HG03439 (cell line): ENCODE measurements at regions not wholly inside any gene's neighbourhood (a gene's known extent, or its start where the extent isn't known, plus 50 kb on each side); places are given as distances from the start of the nearest gene placed in this dataset.

Source experiments
- ATAC-seq: cut with Tn5 transposase; IDR thresholded peaks from one replicate; pipeline ENCODE4 v1.9.1; 2021; ENCODE audit warnings: mild to moderate bottlenecking, moderate library complexity; ENCODE audit not compliant: unreplicated experiment

DNA sequence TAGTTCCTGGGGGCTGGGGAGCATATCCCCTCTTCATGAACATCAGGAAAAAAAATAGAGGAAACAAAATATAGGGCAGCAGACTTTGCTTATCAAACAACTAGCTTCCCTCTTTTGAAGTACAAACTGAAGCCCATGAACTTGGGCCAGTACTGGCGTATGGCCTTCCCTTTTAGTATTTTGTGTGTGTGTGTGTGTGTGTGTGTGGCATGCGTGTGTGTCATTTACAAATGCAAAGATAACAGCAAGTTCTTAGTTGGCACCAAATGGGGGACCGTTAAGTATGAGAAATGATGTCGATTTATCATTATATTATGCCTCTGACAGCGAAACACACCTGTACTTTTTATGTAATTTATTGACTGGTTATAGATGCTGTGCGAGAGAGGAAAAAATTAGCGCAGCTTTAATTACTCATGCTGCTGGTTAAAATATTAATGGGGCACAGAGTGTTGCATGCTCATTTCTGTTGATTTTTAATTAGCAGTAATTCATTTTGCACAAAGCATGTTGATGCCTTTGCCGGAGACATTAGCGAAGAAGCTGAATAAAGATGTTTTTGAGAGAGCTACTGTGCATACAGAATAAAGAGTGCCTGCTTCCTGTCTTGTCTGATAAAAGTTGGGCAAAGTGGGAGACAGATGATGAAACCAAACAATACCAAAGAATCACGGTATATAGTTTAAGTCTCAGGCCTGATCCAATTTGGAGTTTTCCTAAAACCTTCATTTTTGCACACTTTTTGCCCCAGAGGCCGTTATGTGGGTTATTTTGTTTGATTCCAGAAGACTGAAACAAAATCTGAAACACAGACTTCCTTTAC, 297.1 kb downstream of the SATB1 start:
- ATAC-seq, result no peak

DNA sequence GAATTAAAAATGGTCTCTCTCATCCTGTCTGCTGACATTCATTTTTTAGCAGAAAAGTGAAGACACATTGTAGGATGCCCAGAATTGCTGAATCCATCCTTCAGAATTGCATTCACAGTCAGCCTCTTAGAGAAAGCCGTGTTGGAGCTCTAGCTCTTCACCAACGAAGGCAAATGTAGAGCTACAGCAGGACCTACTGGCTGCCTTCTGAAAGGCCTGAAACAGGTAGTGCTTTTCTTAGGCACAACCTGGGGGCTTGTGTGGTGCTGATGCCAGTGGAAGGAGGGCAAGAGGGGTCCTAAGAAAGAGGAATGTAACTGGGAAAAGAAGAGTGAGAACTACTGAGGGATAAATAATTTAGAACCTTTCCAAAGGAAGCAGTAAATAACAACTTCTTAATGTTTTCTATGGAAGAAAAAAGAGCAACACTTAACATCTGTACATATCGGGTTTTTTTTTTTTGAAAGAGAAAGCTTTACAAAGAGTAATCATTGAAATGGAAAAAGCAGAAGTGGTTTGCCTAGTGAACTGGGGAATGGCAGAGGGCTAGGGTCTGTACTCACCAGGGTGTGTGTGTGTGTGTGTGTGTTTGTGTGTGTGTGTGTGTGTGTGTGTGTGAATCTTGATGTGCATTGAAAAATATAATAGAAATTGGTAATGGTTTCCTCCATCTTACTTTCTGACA, 297.8 kb downstream of the SATB1 start:
- ATAC-seq, result no peak

DNA sequence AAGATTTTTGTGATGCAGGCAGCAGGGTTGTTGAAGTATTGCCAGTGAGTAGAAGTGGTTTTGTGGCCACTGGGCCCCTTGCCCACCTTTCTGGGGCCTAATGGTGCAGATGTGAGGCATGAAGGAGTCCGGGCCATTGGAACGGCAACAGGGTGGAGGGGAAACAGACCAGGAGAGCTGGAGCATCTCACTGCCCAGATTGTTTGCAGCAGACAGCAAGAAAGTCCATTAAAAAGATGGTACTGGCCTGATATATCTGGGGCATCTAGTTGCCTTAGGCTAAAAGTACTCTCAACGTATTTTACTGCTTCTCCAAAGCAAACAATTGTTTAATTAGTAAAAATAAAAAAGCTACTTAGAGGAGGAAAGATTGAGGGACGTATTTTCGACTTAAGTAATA, 298.4 kb downstream of the SATB1 start:
- no peak for ATAC-seq

DNA sequence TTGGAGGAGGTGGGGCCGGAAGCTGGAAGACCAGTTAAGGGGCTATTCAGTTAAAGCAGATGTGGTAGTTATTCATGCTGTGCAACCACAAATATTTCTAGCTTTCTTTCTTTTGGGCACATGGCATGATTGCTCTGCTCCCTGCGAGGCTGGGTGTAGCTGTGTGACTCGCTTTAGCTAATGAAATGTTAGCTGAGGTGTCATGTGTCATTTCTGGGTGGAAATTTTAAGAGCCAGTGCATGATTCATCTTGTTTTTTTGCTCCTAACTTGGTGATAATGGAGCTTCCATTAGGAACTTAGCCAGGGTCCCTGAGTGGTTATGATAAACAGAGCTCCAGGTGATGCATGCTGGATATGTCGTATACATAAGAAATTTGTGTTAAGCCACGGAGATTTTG, 300.6 kb downstream of the SATB1 start:
- ATAC-seq, result no peak

DNA sequence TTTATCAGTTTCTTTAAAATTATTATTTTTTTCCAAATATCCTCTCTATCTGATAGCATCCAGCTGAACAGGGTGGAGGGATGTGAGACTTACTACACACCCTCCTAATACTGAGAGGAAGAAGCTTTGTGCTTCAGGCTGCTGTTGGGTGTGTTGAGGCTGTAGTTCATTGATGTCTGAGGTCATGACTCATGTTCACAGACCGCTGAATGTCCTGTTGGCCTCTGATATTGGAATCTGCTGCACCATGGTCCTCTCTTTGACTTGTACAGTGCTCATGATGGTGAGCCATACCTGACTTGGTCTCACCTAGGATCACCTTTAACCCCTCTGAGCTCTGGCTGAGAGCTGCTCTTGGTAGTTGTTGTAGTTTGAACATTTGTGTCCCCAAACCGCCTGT, 302.9 kb downstream of the SATB1 start:
- no peak for ATAC-seq

DNA sequence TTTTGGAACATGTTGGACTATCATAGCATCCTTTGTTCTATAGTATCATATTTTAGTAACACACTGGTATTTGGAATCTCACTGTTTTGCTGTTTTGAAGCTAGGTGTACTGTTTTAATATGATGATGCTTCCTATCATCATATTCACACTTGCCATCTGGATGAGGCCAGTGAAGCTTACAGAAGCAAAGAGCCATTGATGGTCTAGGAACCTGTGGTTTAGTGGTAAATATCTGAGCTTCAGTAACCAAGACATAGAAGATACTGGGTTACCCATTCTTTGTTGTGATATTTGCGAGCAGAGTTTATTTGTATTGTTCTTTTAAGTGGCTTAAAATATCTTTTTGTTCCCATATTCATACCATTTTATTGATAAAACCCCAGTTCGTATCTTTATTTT, 304.1 kb downstream of the SATB1 start:
- no peak for ATAC-seq

DNA sequence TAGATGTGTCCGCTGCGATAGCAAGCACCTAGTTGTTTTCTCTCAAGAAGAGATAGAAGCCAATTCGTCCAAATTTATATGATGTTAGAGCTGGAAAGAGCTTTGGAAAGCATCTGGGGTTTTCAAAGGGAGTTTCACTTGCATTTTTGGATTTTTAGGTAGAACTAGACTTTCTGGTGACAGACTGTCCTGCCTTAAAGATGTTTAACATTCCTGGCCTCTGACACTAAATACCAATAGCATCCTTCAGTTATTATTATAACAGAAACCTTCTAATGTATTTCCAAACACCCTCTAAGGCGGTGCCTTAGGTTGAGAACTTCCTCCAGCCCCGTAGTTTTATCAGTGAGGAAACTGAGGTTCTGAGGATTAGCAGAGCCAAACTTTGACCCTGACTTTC, 305.3 kb downstream of the SATB1 start:
- ATAC-seq, result no peak

DNA sequence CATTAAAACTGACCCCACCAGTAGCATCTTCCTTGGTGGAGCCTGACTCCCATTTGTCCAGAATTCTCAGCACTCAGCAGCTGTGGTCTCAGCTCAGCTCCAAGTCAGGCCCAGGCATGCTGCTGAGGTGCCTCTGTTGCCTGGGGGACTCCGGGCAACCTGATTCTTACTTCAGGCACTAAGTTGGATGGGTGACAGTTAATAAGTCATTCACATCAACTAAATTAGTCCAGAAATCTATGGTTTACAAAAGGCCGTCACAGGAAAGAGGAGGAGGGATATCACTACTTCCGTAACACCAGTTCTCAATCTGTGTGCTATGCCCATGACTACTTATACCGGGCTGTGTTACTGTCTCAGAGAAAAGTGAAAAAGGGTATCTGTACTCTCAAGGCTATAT, 310.2 kb downstream of the SATB1 start:
- no peak for ATAC-seq

DNA sequence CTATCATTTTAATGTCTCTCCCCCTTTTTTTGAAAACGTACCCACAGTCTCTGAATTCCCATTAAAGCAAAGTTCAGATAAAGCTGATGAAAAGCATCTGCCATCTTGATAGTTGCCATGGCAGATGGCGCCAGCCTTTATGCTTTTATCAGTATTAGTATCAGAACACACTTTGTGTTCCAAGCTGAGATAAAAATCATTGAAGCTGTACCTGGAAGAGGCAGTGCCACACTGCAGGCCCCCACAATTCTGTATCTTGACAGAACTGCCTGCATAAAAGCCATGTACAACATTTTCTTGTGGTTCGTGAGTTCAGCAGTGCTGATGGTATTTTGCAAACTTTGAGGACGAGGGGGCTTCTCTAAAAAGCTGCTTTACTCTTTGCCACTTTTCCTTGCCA, 311.7 kb downstream of the SATB1 start:
- no peak for ATAC-seq

DNA sequence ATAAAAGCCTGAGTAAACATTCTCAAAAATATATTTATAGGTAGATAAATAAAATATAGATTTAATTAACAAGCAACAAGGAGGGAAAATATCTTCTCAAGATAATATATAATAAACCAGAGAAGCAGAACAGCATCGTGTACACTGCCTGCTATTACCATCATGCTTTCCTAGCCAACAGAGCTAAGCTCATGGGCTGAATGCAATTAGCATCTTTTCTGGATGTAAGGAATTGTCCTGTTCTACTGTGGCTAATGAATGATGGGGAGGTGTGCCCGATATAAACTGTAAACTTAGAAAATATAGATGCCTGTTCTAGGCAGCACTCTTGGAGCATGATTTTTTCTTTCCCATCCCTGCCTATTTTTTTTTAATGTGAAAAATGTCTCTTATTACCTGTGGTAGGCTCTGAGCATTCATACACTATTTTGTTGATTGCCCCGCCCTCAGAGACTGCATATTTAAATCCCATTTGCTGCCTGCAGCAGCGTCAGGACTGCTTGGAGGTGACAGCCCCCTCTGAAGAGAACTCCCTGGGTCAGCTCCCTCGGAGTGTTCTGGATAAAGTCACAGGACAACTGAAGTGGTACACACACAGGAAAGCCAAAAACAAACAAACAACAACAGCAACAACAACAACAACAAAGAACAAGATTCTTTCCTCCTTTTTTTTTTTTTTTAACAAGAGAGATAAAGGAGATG, 312.3 kb downstream of the SATB1 start:
- no peak for ATAC-seq

DNA sequence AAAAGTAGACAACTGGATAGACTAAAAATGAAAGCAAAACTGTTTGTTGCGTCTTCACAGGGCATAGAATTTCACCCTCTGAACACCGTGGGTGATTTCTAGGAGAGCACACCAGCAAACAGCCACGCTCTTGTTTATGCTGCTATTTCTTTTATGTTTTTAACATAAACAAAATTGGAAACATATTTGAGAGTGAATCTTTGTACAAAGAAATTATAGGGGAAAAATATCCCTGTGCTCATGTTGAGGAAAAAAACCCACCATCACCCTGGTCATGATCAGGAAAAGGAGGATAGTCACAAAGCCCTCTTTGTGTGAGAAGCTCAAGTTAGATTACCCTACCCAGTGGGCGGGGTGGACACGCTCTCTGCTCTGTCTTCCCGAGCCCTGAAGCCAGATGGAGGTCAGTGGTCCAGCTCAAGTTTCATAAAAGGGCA, 313.3 kb downstream of the SATB1 start:
- peak; percentile 85 for ATAC-seq

DNA sequence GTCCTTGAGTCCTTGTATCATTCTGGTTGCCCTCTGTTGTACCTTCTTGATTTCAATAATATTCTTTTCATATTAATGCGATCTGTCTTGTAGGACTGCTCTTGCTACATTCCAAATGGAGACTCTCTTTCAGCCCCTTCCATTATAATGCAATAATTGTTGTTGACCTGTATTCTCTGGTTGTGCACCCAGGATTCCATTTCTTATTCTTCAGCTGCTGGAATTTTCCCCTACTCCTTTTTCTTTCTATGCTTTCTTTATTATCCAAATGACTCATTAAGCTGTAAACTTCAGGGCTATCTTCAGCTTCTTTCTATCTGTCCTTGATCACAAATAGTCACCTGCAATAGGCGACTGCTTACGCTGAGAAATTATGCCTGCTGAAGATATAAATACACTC, 321.5 kb downstream of the SATB1 start:
- ATAC-seq, result no peak

DNA sequence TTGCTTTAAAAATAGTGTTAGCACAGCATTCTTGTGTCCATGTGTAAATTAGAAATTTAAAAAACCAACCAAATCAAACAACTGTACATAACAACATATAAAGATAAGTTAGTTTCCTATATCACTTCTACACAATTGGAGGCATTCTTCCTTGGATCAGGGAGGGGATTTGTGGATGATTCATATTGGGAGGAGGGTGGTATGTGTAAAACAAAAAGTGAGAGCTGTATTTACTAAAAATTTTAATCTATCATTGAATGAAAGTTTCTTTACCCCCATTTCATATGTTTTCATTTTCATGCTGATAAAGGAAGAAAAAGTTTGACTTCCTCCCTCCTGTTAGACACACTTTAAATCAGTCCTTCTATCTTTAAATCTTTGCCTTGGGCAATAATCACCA, 325.0 kb downstream of the SATB1 start:
- ATAC-seq, result no peak

DNA sequence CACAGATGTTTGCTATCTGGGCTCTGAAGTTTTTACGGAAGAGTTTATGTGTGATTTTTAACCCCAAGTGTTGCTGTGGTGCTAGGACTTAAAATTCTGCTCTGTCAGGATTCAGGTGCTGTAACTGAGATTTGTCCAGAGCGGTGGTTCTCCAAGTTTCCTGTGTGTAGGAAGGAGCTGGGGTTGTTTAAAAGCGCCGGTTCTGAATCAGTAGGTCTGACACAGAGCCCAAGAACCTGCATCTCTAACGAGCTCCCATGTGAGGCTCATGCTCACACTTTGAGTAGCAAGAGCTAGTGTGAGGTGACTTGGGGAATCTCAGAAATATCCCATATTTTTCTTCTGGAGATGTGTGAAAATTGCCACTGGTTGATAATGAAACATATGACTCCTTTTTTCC, 325.5 kb downstream of the SATB1 start:
- ATAC-seq, result no peak

DNA sequence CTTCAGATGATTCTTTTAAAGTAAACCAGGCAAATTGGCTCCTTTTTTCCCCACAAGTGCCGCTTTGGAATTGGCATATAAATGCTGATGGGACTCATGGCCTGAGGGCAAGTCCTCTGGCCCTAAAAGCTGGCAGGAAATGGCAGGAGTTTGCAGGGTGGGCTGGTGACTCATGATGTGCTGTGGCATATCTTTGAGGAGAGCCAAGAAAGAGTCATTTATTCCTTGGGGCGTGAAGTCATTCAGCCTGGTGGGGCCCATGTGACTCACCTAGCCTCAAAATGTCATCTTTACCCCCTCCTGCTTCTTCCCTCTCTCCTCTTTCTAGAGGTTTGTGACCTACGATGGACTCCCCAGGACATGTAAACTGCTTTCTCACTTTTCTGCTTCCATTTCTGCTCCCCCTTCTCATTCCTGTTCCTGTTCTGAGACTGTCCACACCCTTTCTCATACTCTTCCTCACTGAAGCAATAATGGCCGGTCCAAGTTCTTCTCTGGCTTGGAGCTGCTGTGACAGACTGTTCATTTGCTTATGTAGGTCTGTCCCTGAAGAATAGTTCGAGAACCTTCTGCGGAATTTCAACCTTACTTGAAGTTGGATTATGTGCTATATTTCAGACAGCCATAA, 326.1 kb downstream of the SATB1 start:
- ATAC-seq, result no peak

DNA sequence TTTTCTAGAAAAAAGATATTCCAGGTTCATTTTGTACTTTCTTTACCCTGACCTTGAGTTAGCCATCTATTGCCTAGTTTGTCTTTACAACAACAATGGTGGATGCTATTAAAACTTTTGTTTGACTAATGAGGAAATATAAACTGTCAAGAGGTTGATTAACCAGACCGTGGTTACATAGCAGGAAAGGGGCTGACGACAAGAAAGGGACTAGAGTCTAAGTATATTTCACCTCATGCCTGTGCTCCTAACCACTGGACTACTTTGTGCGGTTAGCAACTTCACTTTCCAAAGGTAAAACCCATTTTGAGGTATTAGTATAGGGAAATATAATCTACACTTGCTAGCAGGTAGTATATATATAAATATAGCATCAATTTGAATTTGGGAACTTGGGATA, 327.1 kb downstream of the SATB1 start:
- ATAC-seq, result no peak

DNA sequence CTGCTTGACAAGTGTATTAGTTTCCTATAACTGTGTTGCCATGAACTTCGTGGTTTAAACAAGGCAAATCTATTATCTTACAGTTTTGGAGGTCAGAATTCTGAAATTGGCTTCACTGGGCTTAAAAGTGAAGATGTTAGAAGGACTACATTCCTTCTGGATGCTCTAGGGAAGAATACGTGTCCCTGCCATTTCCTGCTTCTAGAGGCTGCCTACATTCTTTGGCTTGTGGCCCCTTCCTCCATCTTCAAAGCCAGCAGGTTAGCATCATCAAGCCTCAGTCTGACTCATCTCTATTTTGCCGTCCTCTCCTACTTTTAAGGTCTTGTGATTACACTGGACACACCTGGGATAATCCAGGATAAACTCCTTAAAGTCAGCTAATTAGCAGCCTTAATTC, 327.7 kb downstream of the SATB1 start:
- no peak for ATAC-seq

DNA sequence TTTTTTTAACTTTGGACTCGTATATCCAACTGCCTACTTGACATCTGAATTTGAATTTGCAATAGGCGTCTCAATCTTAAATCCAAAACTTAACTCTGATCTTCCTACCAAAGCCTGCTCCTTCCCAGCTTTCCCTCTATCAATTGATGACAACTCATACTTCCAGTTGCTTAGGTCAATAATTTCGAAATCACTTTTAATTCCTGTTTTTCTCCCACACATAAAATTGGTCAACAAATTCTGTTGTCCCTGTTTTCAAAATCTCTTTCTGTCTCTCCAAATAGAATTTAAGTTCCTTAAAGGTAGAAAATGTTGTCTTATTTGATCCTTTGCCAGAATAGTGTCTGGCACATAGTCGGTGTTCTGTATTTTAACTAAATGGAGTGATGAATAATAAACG, 332.4 kb downstream of the SATB1 start:
- ATAC-seq, result no peak

DNA sequence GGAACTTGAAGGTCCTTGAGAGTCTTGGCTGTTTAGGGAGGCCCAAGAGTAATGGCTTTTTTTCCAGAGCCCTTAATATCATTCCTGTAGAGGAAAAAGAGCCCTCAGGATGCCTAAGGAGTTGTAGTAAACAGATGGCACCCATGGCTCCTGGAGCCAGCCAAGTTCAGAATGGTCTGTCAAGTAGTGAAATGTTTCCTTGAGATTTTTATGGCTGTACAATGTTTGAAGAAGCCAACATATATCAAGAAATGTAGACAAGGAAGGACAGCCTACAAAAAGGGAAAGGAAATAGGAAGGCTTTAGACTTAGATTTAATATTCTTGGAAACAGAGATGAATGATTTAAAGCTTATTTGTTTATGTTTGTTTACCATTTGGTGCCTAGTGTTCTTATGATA, 334.8 kb downstream of the SATB1 start:
- ATAC-seq, result no peak

DNA sequence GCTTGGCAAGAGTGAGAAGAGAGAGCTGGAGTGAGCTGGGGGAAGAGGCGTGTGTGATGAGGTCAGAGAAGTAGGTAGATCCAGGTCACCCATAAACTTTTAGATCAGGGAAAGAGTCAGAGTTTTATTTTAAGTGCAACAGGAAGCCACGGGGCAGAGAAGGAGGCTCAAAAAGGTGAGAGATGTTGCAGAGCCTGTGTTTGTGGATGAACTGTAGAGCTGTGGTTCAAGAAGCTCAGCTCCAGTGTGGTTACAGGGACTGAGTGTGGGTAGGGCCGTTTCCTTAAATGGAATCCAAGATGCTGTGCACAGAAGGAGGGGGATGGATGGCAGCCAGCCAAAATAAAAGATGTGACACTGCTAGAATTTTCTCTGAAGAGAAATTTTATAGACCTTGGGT, 337.2 kb downstream of the SATB1 start:
- no peak for ATAC-seq

DNA sequence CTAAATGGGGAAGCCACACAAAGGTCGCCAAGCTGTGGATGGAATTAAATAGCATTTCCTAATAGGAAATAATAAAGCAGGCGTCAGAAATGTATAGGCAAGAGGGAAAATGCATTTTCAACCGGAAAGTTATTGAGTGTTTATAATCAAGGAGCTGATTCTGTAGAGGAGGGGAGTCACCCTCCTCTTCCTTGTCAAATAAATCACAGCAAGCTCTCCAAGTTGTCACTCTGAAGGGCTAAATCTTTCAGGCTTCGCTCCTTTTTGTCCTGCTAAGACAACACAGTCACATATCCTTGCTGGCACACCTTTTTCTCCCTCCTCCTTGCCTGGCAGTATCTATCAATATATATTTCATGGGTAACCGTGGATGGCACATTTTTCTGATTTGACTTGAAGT, 338.4 kb downstream of the SATB1 start:
- no peak for ATAC-seq

DNA sequence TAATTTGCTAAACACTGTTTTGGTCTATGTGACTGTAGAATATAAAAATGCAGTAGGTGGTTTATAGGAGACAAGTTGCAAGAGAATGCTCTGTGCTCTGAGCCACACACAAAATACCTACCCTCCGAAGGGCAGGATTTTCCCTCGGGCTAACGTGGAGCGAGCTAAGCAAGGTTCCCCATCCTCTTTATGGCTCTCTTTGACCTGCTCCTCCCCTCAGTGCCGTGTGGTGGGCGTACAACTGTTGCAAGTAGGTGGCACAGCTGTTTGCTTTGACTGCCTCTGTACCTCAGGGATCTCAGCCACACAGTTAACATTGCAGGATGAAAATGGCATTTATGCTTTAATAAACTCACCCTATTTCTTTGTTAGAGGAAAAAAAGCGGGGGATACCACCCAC, 339.1 kb downstream of the SATB1 start:
- no peak for ATAC-seq
